K562 (cell line): ENCODE measurements at regions not wholly inside any gene's neighbourhood (a gene's known extent, or its start where the extent isn't known, plus 50 kb on each side); places are given as distances from the start of the nearest gene placed in this dataset.

ENCODE experiments used
- ATAC-seq: fragments of 200-7000 bp; cut with Tn5 transposase; 3 replicates; pipeline ENCODE4 v1.9.1; 2020; ENCODE audit warnings: moderate library complexity
- BruUV-seq: library from RNA; stranded (reverse); fragments of 400-500 nt; replicated peaks from 2 replicates; lab custom pipeline; 2021; lab: Mats Ljungman, UMichigan
- CTCF ChIA-PET: fragments of 300-600 bp; formaldehyde crosslinking; extraction: SDS; loops from one replicate; lab custom pipeline; 2021; ENCODE audit warnings: low intra/inter-chr PET ratio; lab: Yijun Ruan, JAX
- POLR2A ChIA-PET: fragments of 300-600, 350-650 bp; sonication (Branson Sonifier 250); formaldehyde crosslinking; extraction: SDS; loops from one replicate; lab custom pipeline; 2021; ENCODE audit warnings: antibody characterized with exemption, inconsistent platforms; lab: Yijun Ruan, JAX
- DNase-seq, 4 experiments: peaks; one replicate each; pipeline versions ENCODE4 v3.0.0 to v3.0.0-alpha.2; 2011 to 2018; ENCODE audit warnings: low spot score in 3 of 4, mixed read lengths in 3 of 4; ENCODE audit errors: extremely low read depth in 1 of 4
- FAIRE-seq: peaks from 2 replicates; lab custom pipeline; 2011; peaks lifted over from hg19 to GRCh38; lab: Jason Lieb, UNC
- H2AFZ ChIP-seq: 2 replicates; pipeline ENCODE4 v1.6.0; 2011; ENCODE audit warnings: low read depth, low read length, control low read depth, inconsistent platforms
- H3K27ac ChIP-seq: fragments of 200-600 bp; 3 replicates; pipeline ENCODE4 v1.8.0; 2011; ENCODE audit warnings: low read depth, mild to moderate bottlenecking, control low read depth, inconsistent platforms, low read length, moderate library complexity, mixed read lengths; ENCODE audit errors: extremely low read depth
- H3K27me3 ChIP-seq, 2 experiments: fragments of 300-600 bp in 1 of 2; 2 replicates in 1 of 2; 3 replicates in 1 of 2; pipeline versions ENCODE4 v1.6.0 to v1.8.0; 2011; ENCODE audit warnings: inconsistent platforms in 2 of 2, low read length in 2 of 2, mild to moderate bottlenecking in 1 of 2, mixed read lengths in 1 of 2, moderate library complexity in 1 of 2; ENCODE audit not compliant: control insufficient read depth in 2 of 2, insufficient read depth in 2 of 2
- H3K36me3 ChIP-seq: fragments of 300-600 bp; 3 replicates; pipeline ENCODE4 v1.8.0; 2011; ENCODE audit warnings: mild to moderate bottlenecking, low read length, inconsistent platforms; ENCODE audit not compliant: control insufficient read depth, insufficient read depth
- H3K4me1 ChIP-seq, 2 experiments: fragments of 200-600 bp in 1 of 2; replicated peaks in 1 of 2; 2 replicates in 1 of 2; 3 replicates in 1 of 2; pipeline versions ENCODE4 v1.5.1 to v1.8.0; 2011; ENCODE audit warnings: inconsistent platforms in 2 of 2, low read length in 2 of 2, mild to moderate bottlenecking in 1 of 2, mixed read lengths in 1 of 2, moderate library complexity in 1 of 2; ENCODE audit not compliant: control insufficient read depth in 2 of 2, insufficient read depth in 2 of 2
- H3K4me2 ChIP-seq: 2 replicates; pipeline ENCODE4 v1.6.1; 2011; ENCODE audit warnings: low read length, control low read depth, inconsistent platforms, mixed read lengths; ENCODE audit not compliant: insufficient read depth
- H3K4me3 ChIP-seq: fragments of 200-600 bp; sonication (generic), shearing (Covaris generic); 2 replicates; pipeline ENCODE4 v1.5.1; 2016; ENCODE audit warnings: control low read depth, inconsistent platforms
- H3K79me2 ChIP-seq: fragments of 200-600 bp; 3 replicates; pipeline ENCODE4 v1.8.0; 2011; ENCODE audit warnings: low read length, inconsistent platforms; ENCODE audit not compliant: control insufficient read depth, insufficient read depth
- H3K9ac ChIP-seq, 2 experiments: 2 replicates each; pipeline versions ENCODE4 v1.6.0 to v1.6.1; 2011; ENCODE audit warnings: low read depth in 2 of 2, low read length in 2 of 2, control low read depth in 1 of 2, inconsistent platforms in 1 of 2, mild to moderate bottlenecking in 1 of 2, mixed read lengths in 1 of 2; ENCODE audit not compliant: insufficient read depth in 1 of 2
- H3K9me1 ChIP-seq: one replicate; pipeline ENCODE4 v1.6.0; 2011; ENCODE audit warnings: inconsistent platforms, mild to moderate bottlenecking, low read length, moderate library complexity; ENCODE audit not compliant: control insufficient read depth, insufficient read depth
- H3K9me3 ChIP-seq: replicated peaks from 2 replicates; pipeline ENCODE4 v1.5.1; 2011; ENCODE audit warnings: low read depth, low read length, inconsistent platforms; ENCODE audit not compliant: control insufficient read depth, insufficient read depth
- H4K20me1 ChIP-seq: replicated peaks from 2 replicates; pipeline ENCODE4 v1.6.1; 2011; ENCODE audit warnings: low read length, inconsistent platforms, mixed read lengths; ENCODE audit not compliant: control insufficient read depth, insufficient read depth
- FOXK1 ChIP-seq: sonication (generic); formaldehyde crosslinking; IDR thresholded peaks from 2 replicates; pipeline ENCODE4 v1.8.0; 2022; ENCODE audit warnings: missing genetic modification reagents, mild to moderate bottlenecking, borderline replicate concordance
- PHF21A ChIP-seq: fragments of 450-650 bp; IDR thresholded peaks from 2 replicates; pipeline ENCODE4 v1.6.1; 2017; ENCODE audit warnings: low read depth, borderline replicate concordance
- PRPF4 ChIP-seq: fragments of 200-400 bp; formaldehyde crosslinking; IDR thresholded peaks from one replicate; pipeline ENCODE4 v1.6.1; 2017; ENCODE audit warnings: low read length, low read depth, mild to moderate bottlenecking; ENCODE audit not compliant: insufficient read depth, poor library complexity, severe bottlenecking
- ZFP1 ChIP-seq: fragments of 450-650 bp; formaldehyde crosslinking; IDR thresholded peaks from 2 replicates; pipeline ENCODE4 v1.4.0; 2020; ENCODE audit warnings: mild to moderate bottlenecking, mixed read lengths
- ZFP36 ChIP-seq: fragments of 150-350 bp; IDR thresholded peaks from 2 replicates; pipeline ENCODE4 v1.6.1; 2018; ENCODE audit warnings: low read length, low read depth; ENCODE audit not compliant: partially characterized antibody
- ZNF77 ChIP-seq: fragments of 250-450 bp; sonication (Bioruptor Pico); IDR thresholded peaks from 2 replicates; pipeline ENCODE4 v1.5.0; 2020
- WGBS: fragments of 100-300 bp; shearing (Covaris generic); methylation state at CpG from one replicate; pipeline ENCODE4 v1.1.6; 2016; ENCODE audit warnings: low coverage, mixed read lengths; ENCODE audit not compliant: insufficient coverage; ENCODE audit errors: missing lambda C conversion rate; 5-methylcytosine and 5-hydroxymethylcytosine counted together
- in situ Hi-C: fragments of 300-500 bp; cut with MboI; formaldehyde crosslinking; loops from 4 replicates; pipeline ENCODE4 v1.15.0; 2018; ENCODE audit warnings: inconsistent platforms, mixed read lengths
- intact Hi-C: fragments of 100-400 bp; cut with micrococcal nuclease; formaldehyde crosslinking; loops from 2 replicates; pipeline ENCODE4 v1.14.2; 2022
- TF ChIP-seq, protein P1 (sequence below): fragments of 200-400 bp; formaldehyde crosslinking; IDR thresholded peaks from 2 replicates; pipeline ENCODE4 v1.6.1; 2017; ENCODE audit warnings: mild to moderate bottlenecking, low read depth, low read length, moderate library complexity
- TF ChIP-seq, protein P2 (sequence below), 3 experiments: fragments of 200-800 bp in 1 of 3; sonication (Bioruptor generic) in 1 of 3; sonication (generic) in 1 of 3; formaldehyde crosslinking in 1 of 3; IDR thresholded peaks; 2 replicates each; pipeline versions ENCODE4 v1.6.1 to v1.8.0; 2016 to 2022; ENCODE audit warnings: mild to moderate bottlenecking in 2 of 3, missing compliant biosample characterization in 2 of 3, missing genetic modification characterization in 2 of 3, missing genetic modification reagents in 1 of 3

DNA sequence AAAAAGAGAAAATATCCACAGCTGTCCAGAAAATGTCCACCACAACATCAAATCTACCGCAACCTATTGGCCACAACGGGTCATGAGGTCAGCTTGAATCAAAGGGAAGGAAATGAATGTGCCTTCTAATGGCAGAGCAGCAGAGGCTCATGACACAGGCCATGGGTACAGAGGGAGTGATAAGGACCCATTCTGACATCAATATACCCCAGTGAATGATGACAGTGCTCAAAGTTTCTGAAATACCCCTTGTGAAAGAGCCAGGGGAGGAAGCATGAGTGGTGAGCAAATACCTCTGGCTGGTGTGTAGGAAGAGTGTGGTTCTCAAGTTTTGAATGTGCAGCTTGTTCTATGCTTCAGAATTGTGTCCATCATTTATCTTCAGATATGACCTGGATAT is 348.2 kb downstream of the IRX1 start:
- 0% methylated on average over 2 of the region's 2 CpGs for WGBS
- no peak for ATAC-seq

GRCh38 chr5:3944930-3945329 is 349.3 kb downstream of the IRX1 start:
- BruUV-seq, result no TSS peak
- H2AFZ ChIP-seq, result no peak overlapping the region
- H3K4me3 ChIP-seq, result no peak overlapping the region
- no peaks in the 10 kb centered on the region for H3K36me3 ChIP-seq
- no peak overlapping the region for H3K27ac ChIP-seq
- no peak for ATAC-seq
- TF ChIP-seq ZNF77 (CRISPR knock-in tag), result no peak
- no peak for TF ChIP-seq ZFP1 (CRISPR knock-in tag)
- TF ChIP-seq, protein P1, sequence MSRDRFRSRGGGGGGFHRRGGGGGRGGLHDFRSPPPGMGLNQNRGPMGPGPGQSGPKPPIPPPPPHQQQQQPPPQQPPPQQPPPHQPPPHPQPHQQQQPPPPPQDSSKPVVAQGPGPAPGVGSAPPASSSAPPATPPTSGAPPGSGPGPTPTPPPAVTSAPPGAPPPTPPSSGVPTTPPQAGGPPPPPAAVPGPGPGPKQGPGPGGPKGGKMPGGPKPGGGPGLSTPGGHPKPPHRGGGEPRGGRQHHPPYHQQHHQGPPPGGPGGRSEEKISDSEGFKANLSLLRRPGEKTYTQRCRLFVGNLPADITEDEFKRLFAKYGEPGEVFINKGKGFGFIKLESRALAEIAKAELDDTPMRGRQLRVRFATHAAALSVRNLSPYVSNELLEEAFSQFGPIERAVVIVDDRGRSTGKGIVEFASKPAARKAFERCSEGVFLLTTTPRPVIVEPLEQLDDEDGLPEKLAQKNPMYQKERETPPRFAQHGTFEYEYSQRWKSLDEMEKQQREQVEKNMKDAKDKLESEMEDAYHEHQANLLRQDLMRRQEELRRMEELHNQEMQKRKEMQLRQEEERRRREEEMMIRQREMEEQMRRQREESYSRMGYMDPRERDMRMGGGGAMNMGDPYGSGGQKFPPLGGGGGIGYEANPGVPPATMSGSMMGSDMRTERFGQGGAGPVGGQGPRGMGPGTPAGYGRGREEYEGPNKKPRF, result no peak
- TF ChIP-seq FOXK1, result no peak
- no peak for TF ChIP-seq PHF21A
- TF ChIP-seq, protein P2, sequence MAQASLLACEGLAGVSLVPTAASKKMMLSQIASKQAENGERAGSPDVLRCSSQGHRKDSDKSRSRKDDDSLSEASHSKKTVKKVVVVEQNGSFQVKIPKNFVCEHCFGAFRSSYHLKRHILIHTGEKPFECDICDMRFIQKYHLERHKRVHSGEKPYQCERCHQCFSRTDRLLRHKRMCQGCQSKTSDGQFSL (CRISPR knock-in tag; IDR thresholded peaks at IDR 0.05), result no peak
- TF ChIP-seq, protein P2 (tag; IDR thresholded peaks at IDR 0.05), result no peak
- TF ChIP-seq ZFP36, result no peak
- TF ChIP-seq, all 486 proteins: peak for 0
- no peaks in the 10 kb centered on the region for H3K4me1 ChIP-seq
- no peak overlapping the region for H3K9ac ChIP-seq
- intact Hi-C loops (no loop called here), in situ Hi-C loops (no loop called here)
- no peaks in the 10 kb centered on the region; the same call in 1 of the 2 replicates for H3K9me3 ChIP-seq
- FAIRE-seq, result no peak
- ChIA-PET CTCF (no interaction called here), POLR2A (no interaction called here)
- 2% methylated on average over 13 of the region's 13 CpGs for WGBS
- H4K20me1 ChIP-seq, result no peaks in the 10 kb centered on the region
- H3K4me2 ChIP-seq, result no peak overlapping the region
- no peaks in the 10 kb centered on the region for H3K9me1 ChIP-seq
- no peaks in the 10 kb centered on the region for H3K79me2 ChIP-seq
- no peak for DNase-seq
- no peaks in the 10 kb centered on the region for H3K27me3 ChIP-seq

More for the DNA sequence above, 348.2 kb downstream of the IRX1 start:
- Histone ChIP-seq H3K79me2 (no peaks in the 10 kb centered on the region), H3K9ac (no peak overlapping the region), H3K36me3 (no peaks in the 10 kb centered on the region), H3K27ac (no peak overlapping the region), H2AFZ (no peak overlapping the region), H3K9me3 (no peaks in the 10 kb centered on the region; the same call in 1 of the 2 replicates), H3K4me1 (no peaks in the 10 kb centered on the region), H3K4me3 (no peak overlapping the region)
- in situ Hi-C loops, result no loop called here
- CTCF ChIA-PET, result no interaction called here
- intact Hi-C loops, result no loop called here
- TF ChIP-seq PRPF4, result no peak
- TF ChIP-seq, all 486 proteins: peak for 0
- H3K9me1 ChIP-seq, result no peaks in the 10 kb centered on the region
- POLR2A ChIA-PET, result no interaction called here
- no peaks in the 10 kb centered on the region for H3K27me3 ChIP-seq
- DNase-seq (no peak), FAIRE-seq (no peak)
- no peak overlapping the region for H3K4me2 ChIP-seq
- H4K20me1 ChIP-seq, result no peaks in the 10 kb centered on the region
- BruUV-seq, result no TSS peak
